ENCODE measurements at regions not wholly inside any gene's neighbourhood (a gene's known extent, or its start where the extent isn't known, plus 50 kb on each side); places are given as distances from the start of the nearest gene placed in this dataset.

DNA sequence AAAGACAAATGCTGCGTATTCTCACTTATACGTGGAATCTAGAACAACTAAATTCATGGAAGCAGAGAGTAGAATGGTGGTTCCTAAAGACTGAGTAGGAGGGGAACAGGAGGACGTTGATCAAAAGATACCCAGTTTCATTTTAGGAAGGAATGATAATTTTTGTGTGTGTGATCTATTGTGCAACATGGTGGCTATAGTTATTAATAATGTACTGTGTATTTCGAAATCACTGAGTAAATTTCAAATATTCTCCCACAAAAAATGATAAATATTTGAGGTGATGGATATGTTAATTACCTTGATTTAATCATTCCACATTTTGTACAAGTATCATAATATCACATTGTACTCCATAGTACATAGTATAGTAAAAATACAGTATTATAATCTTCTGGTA, 187.5 kb downstream of the MOXD1 start:
- Histone ChIP-seq H3K9me3 (ENCODE audit: control insufficient read depth, low read depth, low read length) (no peaks in the 10 kb centered on the region), H4K91ac (ENCODE audit: insufficient read length, low read depth, low read length) (no peak overlapping the region), H2AK5ac (ENCODE audit: insufficient read length, low read length) (no peak overlapping the region), H2BK12ac (ENCODE audit: insufficient read length, low read depth, low read length) (no peak overlapping the region), H4K5ac (ENCODE audit: insufficient read length, low read depth, low read length) (no peak overlapping the region), H3T11ph (ENCODE audit: low read length) (no peak overlapping the region), H3K14ac (ENCODE audit: insufficient read depth, low read length) (no peak overlapping the region), H2BK120ac (ENCODE audit: low read depth, low read length, poor library complexity, severe bottlenecking) (no peak overlapping the region), H2AFZ (ENCODE audit: low read length) (no peak overlapping the region), H3K27ac (ENCODE audit: insufficient read length, low read depth, low read length) (no peak overlapping the region), H3K27me3 (ENCODE audit: insufficient read depth, low read length) (no peaks in the 10 kb centered on the region), H3K4me2 (ENCODE audit: insufficient read depth, insufficient read length, low read length) (no peak overlapping the region), H3K23ac (ENCODE audit: insufficient read length, low read depth, low read length) (no peak overlapping the region), H2BK15ac (ENCODE audit: low read depth, low read length) (no peak overlapping the region), H3K9ac (ENCODE audit: extremely low read depth, insufficient read length, low read length) (no peak overlapping the region), H3K4me1 (ENCODE audit: insufficient read depth, low read length) (no peaks in the 10 kb centered on the region), H3K56ac (ENCODE audit: insufficient read length, low read depth, low read length) (no peak overlapping the region), H4K20me1 (ENCODE audit: control insufficient read depth, insufficient read depth, insufficient read length) (no peaks in the 10 kb centered on the region), H3K79me1 (ENCODE audit: insufficient read depth, low read depth, low read length, poor library complexity, severe bottlenecking) (no peaks in the 10 kb centered on the region), H2BK20ac (ENCODE audit: low read depth, low read length, poor library complexity, severe bottlenecking) (no peak overlapping the region), H3K23me2 (ENCODE audit: insufficient read length, low read depth, low read length, poor library complexity, severe bottlenecking) (no peaks in the 10 kb centered on the region), H3K18ac (ENCODE audit: insufficient read length, low read depth, low read length) (no peak overlapping the region), H4K8ac (replicated peaks; ENCODE audit: insufficient read length, low read depth, low read length) (no peak overlapping the region), H2BK5ac (ENCODE audit: insufficient read length, low read length) (no peak overlapping the region), H3K79me2 (ENCODE audit: insufficient read depth, low read length) (no peaks in the 10 kb centered on the region), H3K4ac (ENCODE audit: low read depth, low read length) (no peak overlapping the region)
- Mint-ChIP-seq H3K4me3 (no peak overlapping the region), H3K27me3 (ENCODE audit: low read depth) (peaks cover 11% of the 10 kb centered on the region), H3K36me3 (ENCODE audit: insufficient read depth in 1 of 3, low read depth in 3 of 3) (no peaks in the 10 kb centered on the region), H3K4me1 (no peaks in the 10 kb centered on the region), H3K27ac (no peak overlapping the region), H3K9me3 (peaks cover 0 to 2% of the 10 kb centered on the region in 2 experiments; a peak in 1 of 5 replicates)
- WGBS (ENCODE audit: extremely low coverage, insufficient read length, low lambda C conversion rate): no CpG with 5 or more reads among the region's 4 CpGs
- DNase-seq: no peak
- TF ChIP-seq, protein P1, sequence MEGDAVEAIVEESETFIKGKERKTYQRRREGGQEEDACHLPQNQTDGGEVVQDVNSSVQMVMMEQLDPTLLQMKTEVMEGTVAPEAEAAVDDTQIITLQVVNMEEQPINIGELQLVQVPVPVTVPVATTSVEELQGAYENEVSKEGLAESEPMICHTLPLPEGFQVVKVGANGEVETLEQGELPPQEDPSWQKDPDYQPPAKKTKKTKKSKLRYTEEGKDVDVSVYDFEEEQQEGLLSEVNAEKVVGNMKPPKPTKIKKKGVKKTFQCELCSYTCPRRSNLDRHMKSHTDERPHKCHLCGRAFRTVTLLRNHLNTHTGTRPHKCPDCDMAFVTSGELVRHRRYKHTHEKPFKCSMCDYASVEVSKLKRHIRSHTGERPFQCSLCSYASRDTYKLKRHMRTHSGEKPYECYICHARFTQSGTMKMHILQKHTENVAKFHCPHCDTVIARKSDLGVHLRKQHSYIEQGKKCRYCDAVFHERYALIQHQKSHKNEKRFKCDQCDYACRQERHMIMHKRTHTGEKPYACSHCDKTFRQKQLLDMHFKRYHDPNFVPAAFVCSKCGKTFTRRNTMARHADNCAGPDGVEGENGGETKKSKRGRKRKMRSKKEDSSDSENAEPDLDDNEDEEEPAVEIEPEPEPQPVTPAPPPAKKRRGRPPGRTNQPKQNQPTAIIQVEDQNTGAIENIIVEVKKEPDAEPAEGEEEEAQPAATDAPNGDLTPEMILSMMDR (conservative IDR thresholded peaks at IDR 0.05): no peak
